ENCODE measurements at regions not wholly inside any gene's neighbourhood (a gene's known extent, or its start where the extent isn't known, plus 50 kb on each side); places are given as distances from the start of the nearest gene placed in this dataset.

DNA sequence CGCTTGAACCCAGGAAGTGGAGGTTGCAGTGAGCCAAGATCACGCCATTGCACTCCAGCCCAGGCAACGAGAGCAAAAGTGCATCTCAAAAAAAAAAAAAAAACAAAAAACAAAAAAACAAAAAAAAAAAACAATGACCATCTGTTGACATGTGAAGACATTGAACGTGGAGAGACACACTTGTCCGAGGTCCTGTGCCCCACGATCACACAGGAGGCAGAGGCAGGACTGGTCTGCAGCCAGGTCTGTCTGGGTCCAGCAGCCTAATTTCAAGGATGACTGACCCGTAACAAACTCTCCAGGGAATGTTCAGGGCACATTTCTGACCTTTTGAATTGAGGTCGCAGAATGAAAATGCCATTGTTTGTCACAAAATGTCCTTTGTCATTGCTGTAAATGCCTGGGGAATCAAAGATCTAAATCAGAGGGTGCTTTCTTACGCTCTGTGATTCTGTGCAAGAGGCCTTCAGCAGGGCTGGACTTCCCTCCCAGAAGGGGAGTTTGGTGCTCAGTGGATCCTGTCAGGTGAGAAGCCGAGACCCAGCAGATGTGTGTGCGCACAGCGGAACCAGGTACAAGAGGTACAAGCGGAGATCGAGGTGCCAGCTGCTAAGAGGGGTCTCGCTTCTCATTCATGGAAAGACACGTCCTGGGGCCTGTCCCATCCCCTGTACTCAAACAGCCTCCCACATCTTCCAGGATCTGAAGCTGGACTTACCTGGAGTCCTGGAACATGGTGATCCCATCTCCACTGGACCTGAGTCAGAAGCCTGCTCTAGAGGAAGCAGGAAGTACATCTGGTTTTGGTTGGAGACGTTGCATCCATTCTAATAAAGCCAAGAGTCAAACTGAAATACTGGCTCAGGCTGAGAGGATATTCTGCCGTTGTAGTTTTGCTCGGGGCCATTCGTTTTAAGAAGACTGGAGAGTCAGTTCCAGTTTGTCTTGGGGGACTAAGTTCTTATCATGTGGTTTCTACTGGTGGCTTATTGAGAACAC, 95.8 kb downstream of the IRF8 start:
- no peak for TF ChIP-seq POLR2AphosphoS5 (IDR thresholded peaks at IDR 0.05)
- TF ChIP-seq, protein P1, sequence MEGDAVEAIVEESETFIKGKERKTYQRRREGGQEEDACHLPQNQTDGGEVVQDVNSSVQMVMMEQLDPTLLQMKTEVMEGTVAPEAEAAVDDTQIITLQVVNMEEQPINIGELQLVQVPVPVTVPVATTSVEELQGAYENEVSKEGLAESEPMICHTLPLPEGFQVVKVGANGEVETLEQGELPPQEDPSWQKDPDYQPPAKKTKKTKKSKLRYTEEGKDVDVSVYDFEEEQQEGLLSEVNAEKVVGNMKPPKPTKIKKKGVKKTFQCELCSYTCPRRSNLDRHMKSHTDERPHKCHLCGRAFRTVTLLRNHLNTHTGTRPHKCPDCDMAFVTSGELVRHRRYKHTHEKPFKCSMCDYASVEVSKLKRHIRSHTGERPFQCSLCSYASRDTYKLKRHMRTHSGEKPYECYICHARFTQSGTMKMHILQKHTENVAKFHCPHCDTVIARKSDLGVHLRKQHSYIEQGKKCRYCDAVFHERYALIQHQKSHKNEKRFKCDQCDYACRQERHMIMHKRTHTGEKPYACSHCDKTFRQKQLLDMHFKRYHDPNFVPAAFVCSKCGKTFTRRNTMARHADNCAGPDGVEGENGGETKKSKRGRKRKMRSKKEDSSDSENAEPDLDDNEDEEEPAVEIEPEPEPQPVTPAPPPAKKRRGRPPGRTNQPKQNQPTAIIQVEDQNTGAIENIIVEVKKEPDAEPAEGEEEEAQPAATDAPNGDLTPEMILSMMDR (IDR thresholded peaks at IDR 0.05), result no peak
- no peak for TF ChIP-seq EP300 (IDR thresholded peaks at IDR 0.05)
